DND-41 (cell line): ENCODE measurements at regions not wholly inside any gene's neighbourhood (a gene's known extent, or its start where the extent isn't known, plus 50 kb on each side); places are given as distances from the start of the nearest gene placed in this dataset.

Experiments
- ATAC-seq: fragments of 200-7000 bp; cut with Tn5 transposase; 3 replicates; pipeline ENCODE4 v1.9.1; 2021; ENCODE audit warnings: low read depth; ENCODE audit not compliant: insufficient read depth
- DNase-seq: peaks from one replicate; pipeline ENCODE4 v3.0.0-alpha.2; 2020
- H2AFZ ChIP-seq: 2 replicates; pipeline ENCODE4 v1.6.0; 2012; ENCODE audit warnings: low read depth, low read length
- H3K27ac ChIP-seq: 2 replicates; pipeline ENCODE4 v1.5.1; 2012; ENCODE audit warnings: low read length, inconsistent platforms
- H3K27me3 ChIP-seq: fragments of 200-600 bp; sonication (generic); 2 replicates; pipeline ENCODE4 v1.6.0; 2012; ENCODE audit warnings: low read length, mild to moderate bottlenecking, inconsistent platforms; ENCODE audit not compliant: insufficient read depth, poor library complexity
- H3K36me3 ChIP-seq: 2 replicates; pipeline ENCODE4 v1.5.1; 2012; ENCODE audit warnings: low read length, inconsistent platforms; ENCODE audit not compliant: insufficient read depth
- H3K4me1 ChIP-seq: 2 replicates; pipeline ENCODE4 v1.5.1; 2012; ENCODE audit warnings: mild to moderate bottlenecking, low read length; ENCODE audit not compliant: insufficient read depth
- H3K4me2 ChIP-seq: 2 replicates; pipeline ENCODE4 v1.6.0; 2012; ENCODE audit warnings: mild to moderate bottlenecking, moderate library complexity, low read length, inconsistent platforms; ENCODE audit not compliant: insufficient read depth
- H3K4me3 ChIP-seq, 2 experiments: fragments of 200-600 bp in 1 of 2; shearing (Covaris generic) in 1 of 2; 2 replicates each; pipeline ENCODE4 v1.5.1; 2012 to 2016; ENCODE audit warnings: inconsistent platforms in 2 of 2, low read length in 2 of 2, mild to moderate bottlenecking in 2 of 2, low read depth in 1 of 2, moderate library complexity in 1 of 2
- H3K79me2 ChIP-seq: 2 replicates; pipeline ENCODE4 v1.6.0; 2012; ENCODE audit warnings: low read length, inconsistent platforms; ENCODE audit not compliant: insufficient read depth
- H3K9ac ChIP-seq: 2 replicates; pipeline ENCODE4 v1.6.0; 2012; ENCODE audit warnings: low read depth, mild to moderate bottlenecking, inconsistent platforms, low read length, moderate library complexity
- H3K9me3 ChIP-seq: 2 replicates; pipeline ENCODE4 v1.5.1; 2012; ENCODE audit warnings: low read length, moderate library complexity, mild to moderate bottlenecking, inconsistent platforms; ENCODE audit not compliant: insufficient read depth, severe bottlenecking
- H4K20me1 ChIP-seq: 2 replicates; pipeline ENCODE4 v1.6.0; 2012; ENCODE audit warnings: low read length; ENCODE audit not compliant: insufficient read depth
- CTCF ChIP-seq: IDR thresholded peaks from 2 replicates; pipeline ENCODE4 v1.5.1; 2012; ENCODE audit warnings: borderline replicate concordance, low read length, moderate library complexity, mild to moderate bottlenecking; ENCODE audit not compliant: poor library complexity, severe bottlenecking; ENCODE audit errors: extremely low read depth
- EZH2 ChIP-seq: IDR thresholded peaks from 3 replicates; pipeline ENCODE4 v1.6.1; 2012; ENCODE audit warnings: borderline replicate concordance, low read depth, mild to moderate bottlenecking, moderate library complexity, low read length, inconsistent platforms; ENCODE audit not compliant: severe bottlenecking

GRCh38 chr10:78588194-78588811 is 480.5 kb upstream of the ZMIZ1 start:
- Histone ChIP-seq H3K4me1 (no peaks in the 10 kb centered on the region), H3K4me2 (no peak overlapping the region), H3K27ac (no peak overlapping the region), H3K79me2 (no peaks in the 10 kb centered on the region), H3K9me3 (no peaks in the 10 kb centered on the region), H4K20me1 (no peaks in the 10 kb centered on the region), H3K36me3 (no peaks in the 10 kb centered on the region), H2AFZ (no peak overlapping the region), H3K4me3 (no peak overlapping the region), H3K27me3 (peaks cover 8% of the 10 kb centered on the region), H3K9ac (no peak overlapping the region)
- no peak for DNase-seq
- no peak for TF ChIP-seq CTCF
- no peak for TF ChIP-seq EZH2
- no peak for ATAC-seq

DNA sequence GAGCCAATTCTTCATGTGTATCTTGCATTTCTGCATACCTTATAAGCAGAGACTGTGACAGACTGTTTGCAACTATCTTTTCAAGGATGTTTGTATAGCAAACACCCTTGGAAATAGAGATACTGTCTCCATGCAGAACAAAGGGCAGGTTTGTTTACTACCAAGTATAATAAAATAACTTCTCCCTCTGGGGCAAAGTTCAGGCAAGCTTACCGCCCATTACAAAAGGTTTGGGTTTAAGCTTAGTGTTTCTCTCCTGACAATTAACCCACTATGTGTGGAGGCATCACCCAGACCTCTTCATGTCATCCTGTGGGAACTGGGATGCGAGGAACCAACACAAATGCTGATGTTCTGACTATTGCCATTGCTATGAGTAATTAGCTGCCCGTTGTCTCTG is 479.1 kb upstream of the ZMIZ1 start:
- peaks cover 8% of the 10 kb centered on the region for H3K27me3 ChIP-seq
- no peaks in the 10 kb centered on the region for H3K4me1 ChIP-seq
- no peaks in the 10 kb centered on the region for H4K20me1 ChIP-seq
- H3K79me2 ChIP-seq, result no peaks in the 10 kb centered on the region
- no peak overlapping the region for H3K4me2 ChIP-seq
- no peaks in the 10 kb centered on the region for H3K9me3 ChIP-seq
- no peak overlapping the region for H3K4me3 ChIP-seq
- TF ChIP-seq EZH2 (no peak), CTCF (no peak)
- ATAC-seq (no peak), DNase-seq (no peak)
- H2AFZ ChIP-seq, result no peak overlapping the region
- no peak overlapping the region for H3K27ac ChIP-seq
- no peaks in the 10 kb centered on the region for H3K36me3 ChIP-seq
- no peak overlapping the region for H3K9ac ChIP-seq

DNA sequence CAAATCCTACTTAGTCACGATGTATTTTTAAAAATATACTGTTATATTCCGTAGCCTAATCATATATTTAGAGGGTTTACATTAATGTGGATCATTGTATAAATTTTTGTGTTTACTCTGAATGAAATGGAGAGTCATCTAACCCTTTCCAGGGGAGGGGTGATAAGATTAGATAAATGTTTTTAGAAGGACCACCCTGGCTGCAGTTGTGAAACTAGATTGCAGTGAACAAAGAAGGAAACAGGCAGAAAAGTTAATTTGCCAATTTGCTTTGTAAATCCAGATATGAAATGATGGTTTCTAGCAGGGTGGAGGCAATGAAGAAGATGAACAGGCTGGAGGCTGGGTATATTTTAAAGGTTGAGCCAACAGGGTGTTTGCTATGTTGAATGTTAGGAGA is 477.7 kb upstream of the ZMIZ1 start:
- no peaks in the 10 kb centered on the region for H3K79me2 ChIP-seq
- no peaks in the 10 kb centered on the region for H3K4me1 ChIP-seq
- TF ChIP-seq EZH2 (no peak), CTCF (no peak)
- DNase-seq (no peak), ATAC-seq (no peak)
- no peak overlapping the region for H3K9ac ChIP-seq
- no peak overlapping the region for H3K27ac ChIP-seq
- H4K20me1 ChIP-seq, result no peaks in the 10 kb centered on the region
- no peak overlapping the region for H2AFZ ChIP-seq
- no peak overlapping the region for H3K4me3 ChIP-seq
- H3K36me3 ChIP-seq, result no peaks in the 10 kb centered on the region
- H3K27me3 ChIP-seq, result peaks cover 3% of the 10 kb centered on the region
- no peak overlapping the region for H3K4me2 ChIP-seq
- H3K9me3 ChIP-seq, result no peaks in the 10 kb centered on the region
